OCI-LY1 (cell line): ENCODE measurements at regions not wholly inside any gene's neighbourhood (a gene's known extent, or its start where the extent isn't known, plus 50 kb on each side); places are given as distances from the start of the nearest gene placed in this dataset.

Experiments
- H2AFZ ChIP-seq: fragments of 200-600 bp; sonication (generic), shearing (Covaris generic); 2 replicates; pipeline ENCODE4 v1.6.0; 2014; ENCODE audit warnings: antibody characterized with exemption, mild to moderate bottlenecking, low read length
- H3F3A ChIP-seq: fragments of 200-600 bp; sonication (generic), shearing (Covaris generic); 2 replicates; pipeline ENCODE4 v1.6.0; 2014; ENCODE audit warnings: mild to moderate bottlenecking, antibody characterized with exemption, low read length, moderate library complexity; ENCODE audit not compliant: insufficient read depth
- H3K27ac ChIP-seq: fragments of 200-600 bp; sonication (generic); 2 replicates; pipeline ENCODE4 v1.5.1; 2014; ENCODE audit warnings: low read length, mixed run types, mild to moderate bottlenecking, low read depth; ENCODE audit not compliant: poor library complexity, severe bottlenecking
- H3K27me3 ChIP-seq: fragments of 200-600 bp; sonication (generic); 2 replicates; pipeline ENCODE4 v1.6.0; 2014; ENCODE audit warnings: antibody characterized with exemption, mild to moderate bottlenecking, low read length, moderate library complexity; ENCODE audit not compliant: insufficient read depth
- H3K36me3 ChIP-seq: fragments of 200-600 bp; sonication (generic); 2 replicates; pipeline ENCODE4 v1.6.1; 2014; ENCODE audit warnings: mild to moderate bottlenecking, antibody characterized with exemption, low read length, moderate library complexity, mixed read lengths; ENCODE audit not compliant: insufficient read depth
- H3K4me1 ChIP-seq: fragments of 200-600 bp; sonication (generic); 2 replicates; pipeline ENCODE4 v1.5.1; 2014; ENCODE audit warnings: mild to moderate bottlenecking, low read length, moderate library complexity; ENCODE audit not compliant: insufficient read depth, severe bottlenecking
- H3K4me2 ChIP-seq: fragments of 200-600 bp; sonication (generic), shearing (Covaris generic); 2 replicates; pipeline ENCODE4 v1.6.1; 2014; ENCODE audit warnings: low read length
- H3K4me3 ChIP-seq: fragments of 200-600 bp; sonication (generic); 2 replicates; pipeline ENCODE4 v1.5.1; 2014; ENCODE audit warnings: low read length, low read depth, mild to moderate bottlenecking, mixed read lengths; ENCODE audit not compliant: poor library complexity, severe bottlenecking
- H3K79me2 ChIP-seq: fragments of 200-600 bp; shearing (Covaris generic); 2 replicates; pipeline ENCODE4 v1.6.1; 2016; ENCODE audit warnings: mixed run types, low read length, mixed read lengths; ENCODE audit not compliant: insufficient read depth
- H3K9ac ChIP-seq: fragments of 200-600 bp; sonication (generic), shearing (Covaris generic); 2 replicates; pipeline ENCODE4 v1.6.1; 2014; ENCODE audit warnings: mild to moderate bottlenecking, low read length, mixed read lengths
- H3K9me2 ChIP-seq: fragments of 200-600 bp; sonication (generic), shearing (Covaris generic); 2 replicates; pipeline ENCODE4 v1.6.1; 2014; ENCODE audit warnings: low read depth, mild to moderate bottlenecking, low read length, mixed read lengths
- H3K9me3 ChIP-seq: fragments of 200-600 bp; shearing (Covaris generic); 2 replicates; pipeline ENCODE4 v1.6.1; 2014; ENCODE audit warnings: low read length, mixed read lengths
- H4K20me1 ChIP-seq: fragments of 200-600 bp; sonication (generic), shearing (Covaris generic); 2 replicates; pipeline ENCODE4 v1.6.0; 2016; ENCODE audit warnings: mild to moderate bottlenecking, low read length; ENCODE audit not compliant: insufficient read depth
- EZH2 ChIP-seq: fragments of 200-600 bp; sonication (generic), shearing (Covaris generic); IDR thresholded peaks from 2 replicates; pipeline ENCODE4 v1.8.0; 2017; ENCODE audit warnings: borderline replicate concordance, mixed run types, mild to moderate bottlenecking, antibody characterized with exemption, low read length, moderate library complexity, mixed read lengths
- TF ChIP-seq, protein P1 (sequence below): fragments of 200-600 bp; sonication (generic), shearing (Covaris generic); IDR thresholded peaks from 2 replicates; pipeline ENCODE4 v1.5.1; 2017; ENCODE audit warnings: mild to moderate bottlenecking, antibody characterized with exemption, low read length, moderate library complexity, mixed read lengths

DNA sequence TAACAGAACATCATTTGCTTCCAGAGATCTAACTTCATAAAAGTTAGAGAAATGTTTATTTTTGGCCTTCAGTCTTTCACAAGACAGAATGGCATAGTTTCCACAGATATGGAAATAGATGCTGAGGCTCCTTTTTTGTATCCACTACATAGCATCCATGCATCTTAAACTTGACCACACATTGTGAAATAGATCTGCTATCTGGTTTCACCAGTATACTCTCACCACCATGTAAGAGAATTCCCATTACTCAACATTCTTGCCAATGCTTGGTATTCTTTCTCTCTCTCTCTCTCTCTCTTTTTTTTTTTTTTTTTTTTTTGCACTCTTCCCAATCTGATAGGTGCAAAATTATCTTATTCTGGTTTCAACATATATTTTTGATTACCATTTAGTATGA lies 52.1 kb upstream of the PRMT6 start:
- Histone ChIP-seq H4K20me1 (no peaks in the 10 kb centered on the region), H3K9ac (no peak overlapping the region), H2AFZ (no peak overlapping the region), H3K27ac (no peak overlapping the region), H3K9me2 (no peaks in the 10 kb centered on the region), H3K9me3 (no peaks in the 10 kb centered on the region), H3F3A (no peaks in the 10 kb centered on the region), H3K4me3 (no peak overlapping the region), H3K36me3 (no peaks in the 10 kb centered on the region), H3K27me3 (no peaks in the 10 kb centered on the region), H3K4me1 (no peaks in the 10 kb centered on the region), H3K79me2 (no peaks in the 10 kb centered on the region), H3K4me2 (no peak overlapping the region)
- TF ChIP-seq, protein P1, sequence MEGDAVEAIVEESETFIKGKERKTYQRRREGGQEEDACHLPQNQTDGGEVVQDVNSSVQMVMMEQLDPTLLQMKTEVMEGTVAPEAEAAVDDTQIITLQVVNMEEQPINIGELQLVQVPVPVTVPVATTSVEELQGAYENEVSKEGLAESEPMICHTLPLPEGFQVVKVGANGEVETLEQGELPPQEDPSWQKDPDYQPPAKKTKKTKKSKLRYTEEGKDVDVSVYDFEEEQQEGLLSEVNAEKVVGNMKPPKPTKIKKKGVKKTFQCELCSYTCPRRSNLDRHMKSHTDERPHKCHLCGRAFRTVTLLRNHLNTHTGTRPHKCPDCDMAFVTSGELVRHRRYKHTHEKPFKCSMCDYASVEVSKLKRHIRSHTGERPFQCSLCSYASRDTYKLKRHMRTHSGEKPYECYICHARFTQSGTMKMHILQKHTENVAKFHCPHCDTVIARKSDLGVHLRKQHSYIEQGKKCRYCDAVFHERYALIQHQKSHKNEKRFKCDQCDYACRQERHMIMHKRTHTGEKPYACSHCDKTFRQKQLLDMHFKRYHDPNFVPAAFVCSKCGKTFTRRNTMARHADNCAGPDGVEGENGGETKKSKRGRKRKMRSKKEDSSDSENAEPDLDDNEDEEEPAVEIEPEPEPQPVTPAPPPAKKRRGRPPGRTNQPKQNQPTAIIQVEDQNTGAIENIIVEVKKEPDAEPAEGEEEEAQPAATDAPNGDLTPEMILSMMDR, result no peak
- no peak for TF ChIP-seq EZH2
